ENCODE measurements at regions not wholly inside any gene's neighbourhood (a gene's known extent, or its start where the extent isn't known, plus 50 kb on each side); places are given as distances from the start of the nearest gene placed in this dataset.
"Not testable (repeated sequence)": the region's sequence is repeated elsewhere in the genome, so short reads cannot be mapped to it uniquely, and the experiment has no call there.

- DNase-seq, result peak; percentile 73 to 79
Observed at GRCh38 chr3:18725668-18726407, 300.7 kb upstream of the SATB1 start.

DNA sequence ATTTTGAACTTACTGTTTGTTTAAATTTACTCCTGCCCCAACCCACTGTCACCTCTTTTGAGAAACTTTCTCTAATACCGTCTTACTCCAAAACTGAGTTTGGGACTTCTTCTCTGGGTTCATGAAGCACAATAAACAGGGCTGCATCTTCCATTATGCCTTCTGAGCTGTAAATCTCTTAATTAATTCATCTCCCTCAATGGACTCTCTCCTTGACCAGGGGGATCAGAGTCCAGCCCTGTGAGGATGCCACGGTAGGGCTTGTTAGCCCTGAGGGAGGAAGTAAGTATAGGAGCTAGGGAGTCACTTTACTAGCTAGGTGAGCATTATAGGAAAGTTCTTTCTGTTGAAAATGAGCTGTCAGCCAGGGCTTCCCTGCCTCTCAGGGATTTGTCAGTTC, 299.3 kb upstream of the SATB1 start:
- no peak for DNase-seq

DNA sequence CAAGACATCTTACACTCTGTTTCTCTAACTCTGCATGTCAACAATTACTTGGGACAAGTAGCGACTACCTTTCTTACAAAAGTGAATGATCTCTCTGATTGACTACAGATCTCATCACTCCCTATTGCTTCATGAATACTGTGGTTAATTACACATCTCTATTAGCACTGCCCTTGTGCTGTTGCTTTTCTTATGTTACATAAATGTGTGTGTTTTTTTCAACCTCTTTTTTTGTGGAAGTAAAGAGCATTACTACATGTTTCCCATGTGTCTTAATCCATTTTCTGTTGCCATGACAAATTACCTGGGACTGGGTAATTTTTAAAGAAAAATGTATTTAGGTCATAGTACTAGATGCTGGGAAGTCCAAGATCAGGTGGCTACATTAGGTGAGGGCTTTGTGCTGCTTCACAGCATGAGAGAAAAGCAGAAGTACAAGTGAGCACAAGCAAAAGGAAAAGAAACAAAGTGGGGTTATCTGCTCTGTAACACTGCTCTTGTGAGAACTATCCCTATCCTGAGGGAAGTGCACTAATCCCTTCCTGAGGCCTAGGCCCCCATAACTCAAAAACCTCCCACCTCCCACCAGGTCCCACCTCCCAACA, 298.2 kb upstream of the SATB1 start:
- DNase-seq, result peak; percentile 15 to 48

GRCh38 chr3:18720543-18720942, 295.4 kb upstream of the SATB1 start:
- DNase-seq, result no peak

- peak in 1 of 2 donors; percentile 10 for DNase-seq
Observed at GRCh38 chr3:18717598-18717997, 292.5 kb upstream of the SATB1 start.

DNA sequence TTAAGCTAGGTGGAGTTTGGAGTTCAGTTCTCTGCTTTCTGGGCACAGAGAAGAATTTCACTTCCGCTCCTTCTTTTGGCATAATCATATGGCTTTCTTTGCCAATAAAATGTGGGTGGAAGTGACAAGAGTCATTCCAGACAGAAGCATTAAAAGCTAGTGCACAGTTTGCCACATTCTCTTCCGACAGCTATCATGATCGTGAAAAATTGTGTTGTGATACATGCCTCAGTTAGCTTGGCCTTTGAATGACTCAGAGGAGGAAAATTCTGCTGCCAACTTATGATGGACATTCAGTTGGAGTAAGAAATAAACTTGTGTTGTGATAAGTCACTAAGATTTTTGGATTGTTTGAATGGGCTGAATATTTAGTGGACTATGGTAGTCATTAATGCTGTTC, 291.7 kb upstream of the SATB1 start:
- peak in 1 of 2 donors; percentile 9 for DNase-seq

DNA sequence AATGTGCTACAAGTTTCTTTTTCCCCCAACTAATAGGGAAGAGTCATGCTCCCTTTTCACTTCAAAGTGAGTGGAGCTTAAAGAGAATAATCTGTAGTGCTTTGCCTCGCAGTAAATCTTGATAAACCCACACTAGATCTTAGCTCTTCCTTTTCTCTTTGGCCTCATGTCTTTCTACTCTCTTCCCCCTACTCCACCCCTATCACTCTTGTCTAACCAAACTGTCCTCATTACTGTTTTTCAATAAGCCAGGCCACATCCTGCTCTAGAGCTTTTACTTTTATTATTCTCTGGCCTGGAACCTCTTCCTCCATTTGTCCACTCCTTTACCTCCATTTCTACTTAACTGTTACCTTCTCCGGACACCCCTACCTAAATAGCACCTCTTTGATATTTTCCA, 291.0 kb upstream of the SATB1 start:
- no peak for DNase-seq

GRCh38 chr3:18715208-18715607, 290.1 kb upstream of the SATB1 start:
- no peak for DNase-seq

DNA sequence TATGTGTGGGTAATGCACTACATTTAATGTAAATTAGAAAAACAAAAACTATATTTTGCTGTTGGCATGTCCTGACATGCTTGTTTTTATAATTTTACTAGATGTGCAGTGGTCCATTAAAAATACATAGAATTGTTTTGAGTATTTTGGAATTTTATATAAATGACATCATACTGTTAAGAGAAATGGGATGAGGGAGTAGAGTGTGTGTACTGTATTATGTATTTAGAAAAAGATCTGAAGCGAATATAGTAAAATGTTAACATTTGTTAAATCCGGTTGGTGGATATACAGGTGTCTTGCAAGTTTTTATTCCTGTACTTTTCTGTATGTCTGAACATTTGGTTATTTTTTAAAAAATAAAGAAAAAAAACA, 288.4 kb upstream of the SATB1 start:
- DNase-seq, result no peak

- DNase-seq, result no peak
Observed at GRCh38 chr3:18712713-18713576, 287.8 kb upstream of the SATB1 start.

- no peak for DNase-seq
Observed at GRCh38 chr3:18704326-18704725, 279.2 kb upstream of the SATB1 start.

DNA sequence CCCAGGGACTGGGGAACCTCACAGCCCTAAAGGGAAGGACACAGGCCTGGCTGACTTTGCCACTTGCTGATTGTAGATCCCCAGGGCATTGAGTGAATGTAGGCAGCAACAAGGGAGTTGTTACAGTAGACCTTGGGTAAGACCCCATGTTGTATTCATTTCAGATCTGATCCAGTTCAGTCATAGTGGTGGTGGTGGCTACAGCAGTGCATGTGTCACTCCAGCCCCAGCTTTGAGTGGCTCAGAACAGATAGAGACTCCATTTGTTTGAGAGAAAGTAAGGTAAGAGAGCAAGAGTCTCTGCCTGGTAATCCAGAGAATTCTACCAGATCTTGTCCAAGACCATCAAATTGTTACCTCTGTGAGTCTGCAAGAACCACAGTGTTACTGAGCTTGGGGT, 278.7 kb upstream of the SATB1 start:
- no peak for DNase-seq

DNA sequence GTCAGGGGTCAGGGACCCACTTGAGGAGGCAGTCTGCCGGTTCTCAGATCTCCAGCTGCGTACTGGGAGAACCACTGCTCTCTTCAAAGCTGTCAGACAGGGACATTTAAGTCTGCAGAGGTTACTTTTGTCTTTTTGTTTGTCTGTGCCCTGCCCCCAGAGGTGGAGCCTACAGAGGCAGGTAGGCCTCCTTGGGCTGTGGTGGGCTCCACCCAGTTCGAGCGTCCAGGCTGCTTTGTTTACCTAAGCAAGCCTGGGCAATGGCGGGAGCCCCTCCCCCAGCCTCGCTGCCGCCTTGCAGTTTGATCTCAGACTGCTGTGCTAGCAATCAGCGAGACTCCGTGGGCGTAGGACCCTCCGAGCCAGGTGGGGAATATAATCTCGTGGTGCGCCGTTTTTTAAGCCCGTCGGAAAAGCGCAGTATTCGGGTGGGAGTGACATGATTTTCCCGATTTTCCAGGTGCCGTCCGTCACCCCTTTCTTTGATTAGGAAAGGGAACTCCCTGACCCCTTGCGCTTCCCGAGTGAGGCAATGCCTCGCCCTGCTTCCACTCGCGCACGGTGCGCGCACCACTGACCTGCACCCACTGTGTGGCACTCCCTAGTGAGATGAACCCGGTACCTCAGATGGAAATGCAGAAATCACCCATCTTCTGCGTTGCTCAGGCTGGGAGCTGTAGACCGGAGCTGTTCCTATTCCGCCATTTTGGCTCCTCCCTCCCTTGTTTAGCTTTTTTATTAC, 268.6 kb upstream of the SATB1 start:
- DNase-seq, result not testable (repeated sequence)

- DNase-seq, result peak; percentile 63 to 76
Observed at GRCh38 chr3:18687286-18687685, 262.1 kb upstream of the SATB1 start.

DNA sequence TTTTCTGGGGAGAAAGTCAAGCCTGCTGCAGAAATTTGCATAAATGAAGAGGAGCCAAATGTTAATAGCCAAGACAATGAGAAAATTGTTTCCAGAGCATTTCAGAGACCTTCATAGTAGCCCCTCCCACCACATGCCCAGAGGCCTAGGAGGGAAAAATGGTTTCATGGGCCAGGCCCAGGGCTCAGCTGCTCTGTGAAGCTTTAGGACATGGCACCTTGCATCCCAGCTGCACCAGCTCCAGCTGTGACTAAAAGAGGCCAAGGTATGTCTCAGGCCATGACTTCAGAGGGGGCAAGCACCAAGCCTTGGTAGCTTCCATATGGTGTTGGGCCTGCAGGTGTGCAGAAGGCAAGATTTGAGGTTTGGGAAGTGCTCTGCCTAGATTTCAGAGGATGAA, 258.8 kb upstream of the SATB1 start:
- no peak for DNase-seq

- DNase-seq, result no peak
Observed at GRCh38 chr3:18681818-18682345, 256.7 kb upstream of the SATB1 start.

GRCh38 chr3:18680758-18681157, 255.6 kb upstream of the SATB1 start:
- DNase-seq, result no peak

DNA sequence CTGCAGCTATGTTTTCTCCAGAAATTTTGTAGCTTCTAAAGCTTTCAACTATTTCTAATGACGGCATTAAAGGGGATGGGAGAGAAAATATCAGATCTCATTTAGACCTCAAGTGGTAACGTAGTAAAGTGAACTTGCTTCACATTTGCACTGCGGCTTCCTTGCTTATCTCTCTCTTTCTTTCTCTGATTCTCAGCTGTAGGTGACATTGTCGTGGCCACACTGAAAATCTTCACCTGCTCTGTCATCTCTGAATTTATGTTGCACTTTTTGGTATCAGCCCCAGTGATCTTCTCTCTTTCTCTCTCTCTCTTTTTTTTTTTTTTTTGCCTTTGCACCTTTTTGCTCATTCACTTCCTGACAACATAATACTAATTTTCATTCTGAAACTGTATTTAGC, 254.1 kb upstream of the SATB1 start:
- DNase-seq, result no peak

GRCh38 chr3:18675197-18675596, 250.1 kb upstream of the SATB1 start:
- no peak for DNase-seq

DNA sequence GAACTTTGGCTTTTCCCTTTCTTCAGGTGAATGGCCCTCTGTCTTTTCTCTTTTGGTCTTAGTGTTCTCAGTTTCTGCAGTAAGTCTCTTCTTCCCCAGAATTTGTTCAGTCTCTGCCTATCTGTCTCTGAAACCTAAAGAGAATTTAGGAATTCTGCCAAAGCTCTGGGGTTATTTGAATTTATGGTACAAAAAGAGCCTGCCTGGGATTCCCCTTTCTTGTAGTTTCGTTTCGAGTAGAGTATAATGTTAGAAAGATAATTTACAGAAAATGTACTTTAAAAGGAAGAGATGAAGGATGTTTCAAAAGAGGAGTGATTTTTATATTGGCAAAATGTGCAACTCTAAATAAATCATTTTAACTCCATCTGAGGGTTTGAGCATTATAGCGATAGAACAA, 247.4 kb upstream of the SATB1 start:
- DNase-seq, result no peak

- DNase-seq, result no peak
Observed at GRCh38 chr3:18670759-18671158, 245.6 kb upstream of the SATB1 start.

- no peak for DNase-seq
Observed at GRCh38 chr3:18669374-18669773, 244.2 kb upstream of the SATB1 start.

DNA sequence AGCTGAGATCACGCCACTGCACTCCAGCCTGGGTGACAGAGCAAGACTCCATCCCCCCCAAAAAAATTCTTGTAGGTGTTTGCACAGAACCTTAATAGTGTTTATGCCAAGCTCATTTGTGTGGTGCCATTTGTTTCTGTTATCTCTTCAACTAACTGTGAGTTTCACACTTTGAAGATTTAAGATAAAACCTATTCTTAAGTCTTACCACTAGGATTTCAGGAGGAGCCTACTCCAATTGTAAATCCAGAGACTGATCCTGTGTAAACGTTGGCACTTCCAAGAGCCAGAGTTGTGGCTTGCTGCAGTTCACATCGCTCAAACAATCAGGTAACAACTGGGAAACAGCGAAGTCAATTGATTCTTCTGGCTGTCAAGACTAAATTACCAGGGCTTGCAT, 242.4 kb upstream of the SATB1 start:
- no peak for DNase-seq
